Lower leg skin (tissue), 3 donors: ENCODE measurements at regions not wholly inside any gene's neighbourhood (a gene's known extent, or its start where the extent isn't known, plus 50 kb on each side); places are given as distances from the start of the nearest gene placed in this dataset.

Experiments used
- CTCF ChIP-seq, 3 donors: fragments of 450-650 bp; IDR thresholded peaks; one replicate each; pipeline ENCODE4 v1.5.1; 2016; ENCODE audit warnings: antibody characterized with exemption in 3 of 3, mild to moderate bottlenecking in 3 of 3, moderate library complexity in 2 of 3
- POLR2A ChIP-seq, 2 donors: fragments of 450-650 bp; IDR thresholded peaks; one replicate each; pipeline ENCODE4 v1.6.1; 2016 to 2017; ENCODE audit warnings: antibody characterized with exemption in 2 of 2, mild to moderate bottlenecking in 1 of 2, moderate library complexity in 1 of 2

DNA sequence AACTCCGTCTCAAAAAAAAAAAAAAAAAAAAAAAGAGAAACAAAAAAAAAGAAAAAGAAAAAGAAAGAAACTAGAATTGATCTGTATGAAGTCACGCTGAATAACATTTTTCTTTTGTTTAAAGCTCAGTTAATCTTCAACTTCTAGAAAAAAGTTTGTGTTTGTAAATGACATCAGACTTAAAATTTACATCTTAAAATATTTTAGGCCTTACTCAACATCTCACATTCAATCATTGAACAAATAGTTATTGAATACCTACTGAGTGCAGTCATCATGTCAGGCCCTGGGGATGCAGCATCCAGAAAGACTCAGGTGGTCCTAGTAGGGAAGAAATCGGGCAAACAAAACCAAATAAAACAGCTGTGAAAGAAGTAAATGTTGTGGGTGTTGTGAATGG lies 292.3 kb upstream of the FANCL start:
- TF ChIP-seq CTCF (IDR thresholded peaks at IDR 0.05): no peak
- no peak for TF ChIP-seq POLR2A (IDR thresholded peaks at IDR 0.05)
